ENCODE measurements at regions not wholly inside any gene's neighbourhood (a gene's known extent, or its start where the extent isn't known, plus 50 kb on each side); places are given as distances from the start of the nearest gene placed in this dataset.
"Not testable (repeated sequence)": the region's sequence is repeated elsewhere in the genome, so short reads cannot be mapped to it uniquely, and the experiment has no call there.

DNA sequence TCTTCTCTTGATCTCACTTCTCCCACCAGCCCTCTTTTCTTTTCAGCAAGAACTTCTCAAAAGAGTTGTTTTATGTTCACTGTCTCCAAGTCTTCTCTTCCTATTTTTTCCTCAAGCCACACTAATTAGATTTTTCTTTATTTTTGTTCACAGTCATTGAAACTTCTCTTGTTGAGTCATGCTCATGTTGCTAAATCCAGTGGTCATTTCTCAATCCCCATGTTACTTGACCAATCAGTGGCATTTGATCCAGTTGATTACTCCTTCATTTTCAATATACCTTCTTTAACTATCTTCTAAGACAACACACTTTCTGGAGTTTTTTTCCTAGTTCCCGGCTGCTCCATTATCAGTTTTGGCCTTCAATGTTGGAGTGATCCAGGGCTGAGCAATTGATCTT is 103.1 kb upstream of the LSM6 start:
- DNase-seq: no peak

DNA sequence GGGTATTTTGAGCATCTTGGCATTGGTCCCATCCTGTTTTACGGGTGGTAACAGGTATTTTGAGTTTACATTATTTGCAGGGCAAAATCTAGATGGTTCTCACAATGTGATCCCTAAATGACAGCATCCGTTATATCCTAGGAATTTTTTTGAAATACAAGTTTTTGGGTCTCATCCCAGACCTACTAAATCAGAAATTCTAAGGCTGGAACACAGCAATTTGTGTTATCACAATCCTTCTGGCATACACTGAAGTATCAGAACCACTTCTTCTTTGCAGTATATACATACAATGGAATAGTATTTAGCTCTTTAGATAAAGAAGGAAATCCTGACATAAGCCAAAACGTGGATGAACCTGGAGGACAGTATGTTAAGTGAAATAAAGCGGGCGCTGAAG is 104.1 kb upstream of the LSM6 start:
- no peak for DNase-seq

DNA sequence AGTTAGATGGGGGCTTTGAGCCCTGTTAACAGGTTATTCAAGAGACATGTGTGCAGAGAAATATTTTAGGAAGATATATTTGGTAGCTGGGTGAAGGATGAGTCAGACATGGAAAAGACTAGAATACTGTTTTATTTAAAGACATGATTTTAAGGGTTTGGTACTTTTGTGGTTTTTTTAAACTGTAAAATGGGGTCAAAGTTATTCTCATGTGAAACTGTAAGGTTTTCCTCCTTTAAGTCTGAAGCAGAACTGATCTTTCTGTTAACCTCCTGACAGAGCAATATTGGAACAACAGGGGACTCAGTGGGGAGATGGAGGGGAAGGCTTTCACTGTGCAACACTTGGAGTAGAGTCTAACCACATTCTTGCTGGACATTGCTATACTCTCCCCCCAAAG is 112.4 kb upstream of the LSM6 start:
- DNase-seq: no peak

DNA sequence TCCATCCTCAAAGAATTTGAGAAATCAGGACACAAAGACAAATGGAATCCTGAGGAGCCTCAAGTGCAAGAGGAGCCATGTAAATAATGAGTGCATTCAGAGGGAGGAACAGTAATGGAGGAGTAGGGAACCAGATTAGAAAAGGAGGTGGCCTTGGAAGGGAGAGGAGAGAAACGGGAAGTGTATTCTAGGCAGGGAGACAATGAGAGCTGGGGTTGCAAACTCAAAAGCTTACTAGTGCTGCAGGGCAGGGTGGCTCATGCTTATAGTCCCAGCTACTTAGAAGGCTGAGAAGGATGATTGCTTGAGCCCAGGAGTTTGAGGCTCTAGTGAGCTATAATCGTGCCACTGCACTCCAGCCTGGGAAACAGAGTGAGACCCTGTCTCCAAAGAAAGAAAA is 113.2 kb upstream of the LSM6 start:
- DNase-seq: no peak

DNA sequence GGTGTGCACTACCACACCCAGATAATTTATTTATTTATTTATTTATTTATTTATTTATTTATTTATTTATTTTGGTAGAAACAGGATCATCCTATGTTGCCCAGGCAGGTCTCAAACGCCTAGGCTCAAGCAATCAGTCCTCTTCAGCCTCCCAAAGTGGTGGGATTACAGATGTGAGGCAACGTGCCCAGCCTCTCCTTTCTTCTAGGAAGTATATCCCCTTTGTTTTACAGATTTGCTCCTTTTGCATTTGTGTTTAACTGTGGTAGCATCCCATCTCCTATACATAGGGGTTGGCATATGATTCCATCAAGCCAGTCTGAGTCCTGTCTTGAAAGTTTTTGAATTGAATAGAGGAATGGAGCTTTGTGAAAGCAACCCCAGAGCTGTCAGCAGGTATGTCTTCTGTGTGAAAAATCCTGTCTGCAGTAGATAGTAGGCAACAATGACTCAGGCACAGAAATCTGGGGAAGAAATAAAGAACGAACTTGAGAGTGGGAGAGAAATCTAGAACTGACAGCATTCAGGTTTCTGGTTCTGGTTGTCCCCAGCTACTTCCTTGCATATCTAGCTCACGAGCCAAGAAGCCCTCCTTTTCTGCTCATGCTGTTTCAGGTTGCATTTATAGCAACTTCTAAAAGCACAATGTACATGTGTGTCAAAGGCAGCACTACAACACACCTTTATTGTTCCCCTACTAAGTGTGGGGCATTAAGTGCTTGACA is 113.7 kb upstream of the LSM6 start:
- DNase-seq: no peak

DNA sequence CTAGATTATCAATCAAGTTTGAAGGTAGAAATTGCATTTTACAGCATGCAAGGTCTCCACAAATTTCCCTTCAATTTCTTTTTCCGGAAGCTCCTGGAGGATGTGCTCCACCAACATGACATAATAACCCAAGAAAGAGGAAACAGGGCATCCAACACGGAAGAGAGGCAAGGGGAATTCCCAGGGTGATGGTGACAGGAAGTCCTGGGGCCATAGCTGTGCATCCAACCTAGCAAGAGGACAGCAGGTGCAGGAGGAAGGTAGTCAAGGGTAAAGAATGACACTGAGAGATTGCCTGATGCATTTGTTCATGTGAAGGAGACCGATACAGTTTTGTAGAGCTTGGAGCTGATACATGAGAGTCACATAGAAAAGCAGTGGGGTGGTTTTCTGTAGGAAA is 115.7 kb upstream of the LSM6 start:
- no peak for DNase-seq

DNA sequence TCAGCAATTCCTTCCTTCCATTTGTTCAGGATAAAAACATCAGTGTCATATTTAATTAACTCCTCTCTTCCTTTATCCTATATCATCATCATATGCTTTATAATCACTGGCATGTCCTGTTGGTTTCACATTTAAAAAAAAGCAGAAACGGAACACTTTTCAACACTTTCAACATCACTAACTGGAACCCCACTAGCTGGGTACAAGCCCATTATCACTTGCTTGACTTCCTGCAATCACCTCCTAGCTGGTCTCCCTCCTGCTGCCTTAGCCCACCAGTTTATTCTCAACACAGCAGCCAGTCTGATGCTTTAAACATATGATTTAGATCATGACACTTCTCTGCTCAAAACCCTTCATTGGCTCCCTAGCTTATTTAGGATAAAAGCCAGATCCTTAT is 116.4 kb upstream of the LSM6 start:
- no peak for DNase-seq

DNA sequence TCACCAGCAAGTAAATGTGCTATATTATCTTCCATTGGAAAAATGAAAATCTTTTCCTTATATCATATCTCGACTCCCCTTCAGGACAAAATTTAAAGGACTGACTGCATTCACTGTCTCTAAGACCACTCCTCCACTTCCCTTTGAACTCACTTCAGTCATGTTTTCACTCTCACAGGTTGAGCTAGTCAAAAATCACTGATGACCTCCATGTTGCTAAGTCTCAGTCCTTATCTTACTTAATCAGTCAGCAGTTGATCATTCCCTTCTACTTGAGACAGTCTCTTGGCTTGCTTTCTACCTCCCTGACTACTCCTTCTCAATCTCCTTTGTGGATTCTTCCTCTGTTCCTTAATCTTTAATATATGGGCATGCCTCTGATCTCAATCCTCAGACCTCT is 117.0 kb upstream of the LSM6 start:
- DNase-seq: no peak

DNA sequence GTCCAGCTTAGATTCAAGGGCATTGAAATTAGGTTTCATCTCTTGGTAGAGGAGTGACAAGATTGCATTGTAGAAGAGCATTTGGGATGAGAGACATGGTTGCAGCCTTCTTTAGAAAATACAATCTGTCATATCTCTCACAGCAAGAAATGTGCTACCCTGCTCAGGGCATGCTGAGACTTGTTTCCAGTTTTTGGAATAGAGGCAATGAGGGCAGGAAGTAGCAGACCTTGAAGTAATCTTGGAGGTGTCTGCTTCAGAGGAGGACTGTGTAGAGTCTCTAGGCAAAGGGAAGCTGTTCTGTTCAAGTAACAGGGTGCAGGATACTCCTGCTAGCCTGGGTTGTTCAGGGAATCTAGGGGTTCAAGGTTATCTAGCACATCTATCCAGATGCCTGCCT is 116.1 kb upstream of the ZNF827 start:
- DNase-seq: no peak

DNA sequence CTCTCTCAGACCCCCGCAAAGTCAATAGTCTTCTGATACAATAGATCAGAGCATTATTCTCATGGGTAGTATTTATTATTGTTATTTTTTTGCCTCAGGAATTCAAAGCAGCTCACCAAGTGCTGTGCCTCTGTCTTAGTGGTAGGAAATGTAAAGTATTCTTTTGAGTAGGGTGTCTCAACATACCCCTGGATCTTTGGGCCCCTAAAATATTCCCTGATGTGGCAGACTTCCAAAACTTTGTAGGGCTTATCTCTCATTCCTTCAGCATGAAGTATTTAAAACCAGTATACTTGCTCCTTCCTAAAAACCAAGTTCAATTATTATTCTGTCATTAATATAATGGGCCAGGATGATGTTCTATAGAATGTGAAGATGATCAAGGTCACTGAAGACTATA is 115.3 kb upstream of the ZNF827 start:
- no peak for DNase-seq

DNA sequence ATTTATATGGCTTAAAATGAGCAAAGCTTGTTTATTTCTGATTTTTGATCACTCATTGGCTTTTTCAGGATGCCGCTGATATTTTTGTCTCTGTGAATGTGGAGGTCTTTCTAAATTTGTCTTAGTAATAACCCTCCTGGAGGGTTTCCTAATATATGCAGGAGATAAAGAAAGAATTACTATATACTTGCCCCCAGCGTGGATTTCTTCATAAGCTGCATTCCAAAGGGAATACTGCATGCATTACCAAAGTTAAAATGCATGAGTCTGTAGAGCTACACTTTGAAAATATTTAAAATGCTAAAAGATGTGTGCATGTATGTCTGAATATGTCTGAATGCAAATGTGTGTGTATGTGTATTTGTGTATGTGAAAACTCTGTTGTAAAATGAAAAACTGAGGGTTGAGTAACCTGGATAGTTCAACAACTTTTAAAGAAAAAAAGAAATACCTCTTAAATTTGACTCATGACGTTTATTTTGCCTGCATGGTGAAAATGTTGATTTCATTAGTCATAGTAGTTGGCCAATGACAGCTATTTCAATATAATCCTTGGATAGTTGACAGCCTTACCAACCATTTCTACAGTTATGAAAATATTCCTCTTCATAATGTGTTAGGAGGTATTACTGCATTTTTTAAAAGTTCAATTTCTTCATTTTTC is 113.2 kb upstream of the ZNF827 start:
- no peak for DNase-seq

DNA sequence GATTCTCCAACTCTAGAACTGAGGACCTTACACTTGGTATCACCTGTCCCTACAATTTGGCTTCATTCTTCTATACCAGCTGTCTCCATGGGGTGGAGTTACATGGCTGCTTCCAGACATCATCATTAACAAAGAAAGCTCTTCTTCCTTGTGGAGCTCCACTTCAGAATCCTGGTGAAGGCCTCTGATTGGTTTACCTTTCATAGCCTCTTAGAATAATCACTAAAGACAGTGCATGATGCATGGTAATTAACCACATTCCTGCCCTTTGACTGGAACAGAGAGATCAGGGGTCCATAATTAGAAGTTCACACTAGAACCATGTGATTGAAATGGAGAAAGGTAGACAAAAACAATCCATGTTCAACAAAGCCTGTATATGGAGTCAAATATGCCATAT is 112.6 kb upstream of the ZNF827 start:
- no peak for DNase-seq

DNA sequence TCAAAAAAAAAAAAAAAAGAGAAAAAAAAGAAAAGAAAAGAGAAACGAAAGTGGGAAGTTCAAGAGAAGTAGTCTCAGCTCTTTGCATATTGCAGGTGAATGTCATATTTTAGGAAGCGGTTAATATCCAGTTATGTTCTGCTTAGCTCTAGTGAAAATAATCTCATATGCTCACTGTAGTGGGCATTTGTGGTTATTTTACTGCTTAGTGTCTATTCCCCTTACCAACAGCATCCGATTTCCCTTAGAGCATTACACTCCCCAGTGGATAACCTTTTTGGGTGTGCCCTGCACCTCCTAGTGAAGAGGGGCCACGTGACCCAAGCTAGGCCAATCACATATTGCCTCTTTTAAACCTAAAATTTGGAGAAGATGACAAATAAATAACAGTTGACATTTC is 111.2 kb upstream of the ZNF827 start:
- DNase-seq: no peak

DNA sequence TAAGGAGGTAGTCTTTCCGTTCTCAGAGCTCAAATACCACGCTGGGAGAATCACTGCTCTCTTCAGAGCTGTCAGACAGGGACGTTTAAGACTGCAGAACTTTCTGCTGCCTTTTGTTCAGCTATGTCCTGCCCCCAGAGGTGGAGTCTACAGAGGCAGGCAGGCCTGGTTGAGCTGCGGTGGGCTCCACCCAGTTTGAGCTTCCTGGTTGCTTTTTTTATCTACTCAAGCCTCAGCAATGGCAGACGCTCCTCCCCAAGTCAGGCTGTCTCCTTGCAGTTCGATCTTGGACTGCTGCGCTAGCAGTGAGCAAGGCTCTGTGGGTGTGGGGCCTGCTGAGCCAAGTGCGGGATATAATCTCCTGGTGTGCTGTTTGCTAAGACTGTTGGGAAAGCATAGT is 109.1 kb upstream of the ZNF827 start:
- DNase-seq: not testable (repeated sequence)

DNA sequence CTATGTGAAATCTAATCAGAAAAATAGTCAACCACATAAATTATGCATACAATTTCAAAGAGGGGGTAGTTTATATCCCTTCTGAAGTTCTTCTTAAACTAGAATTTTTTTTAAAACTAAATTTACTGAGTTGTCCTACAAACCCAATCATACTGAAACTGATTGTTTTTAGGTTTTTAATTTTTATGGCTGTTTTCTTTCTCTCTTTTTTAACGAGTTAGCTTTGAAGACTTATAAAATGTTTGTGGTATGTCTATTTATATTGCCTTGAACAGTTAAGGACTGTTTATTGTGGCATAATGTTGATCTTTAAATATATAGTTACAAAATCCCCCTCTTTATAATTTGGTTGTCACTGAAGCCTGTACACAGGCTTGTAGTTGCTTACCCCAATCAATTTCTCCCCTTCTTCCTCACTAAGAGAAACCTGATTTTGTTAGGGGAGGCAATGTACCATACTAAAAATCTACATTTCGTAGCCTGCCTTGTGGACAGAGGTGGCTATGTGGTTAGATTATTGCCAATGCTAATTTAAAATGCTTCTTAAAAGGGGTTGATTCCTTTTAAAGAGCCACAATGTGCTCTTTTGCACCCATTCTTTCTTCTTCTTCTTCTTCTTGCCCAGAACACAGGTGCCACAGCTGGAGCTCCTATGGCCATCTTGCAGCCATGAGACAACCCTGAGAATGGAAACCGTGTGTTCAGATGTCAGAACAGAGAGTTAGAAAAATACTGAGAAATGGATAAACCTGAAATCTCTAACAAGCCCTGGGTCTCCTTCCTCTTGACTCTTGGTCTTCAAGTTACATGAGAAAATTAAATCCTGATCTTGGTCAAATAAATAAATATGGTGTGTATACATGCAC is 102.7 kb upstream of the ZNF827 start:
- no peak for DNase-seq

DNA sequence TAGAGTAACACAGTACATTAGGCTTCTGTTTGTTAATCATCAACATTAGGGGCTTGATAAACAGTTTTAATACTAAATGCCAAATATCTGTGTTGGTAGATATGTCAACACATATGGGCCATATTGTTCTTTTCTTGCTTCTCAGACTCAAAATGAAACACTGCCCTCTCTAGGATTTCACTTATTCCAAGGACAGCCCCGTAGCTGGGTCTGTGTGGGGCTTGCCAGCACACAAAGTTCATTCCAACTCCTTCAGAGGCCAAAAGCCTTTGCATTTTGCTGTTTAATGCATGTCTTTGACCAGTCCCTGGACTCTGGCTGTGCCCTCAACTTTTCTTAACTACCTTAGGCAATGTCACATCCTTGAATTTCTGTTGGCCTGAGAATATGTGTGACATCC is 102.0 kb upstream of the ZNF827 start:
- no peak for DNase-seq

DNA sequence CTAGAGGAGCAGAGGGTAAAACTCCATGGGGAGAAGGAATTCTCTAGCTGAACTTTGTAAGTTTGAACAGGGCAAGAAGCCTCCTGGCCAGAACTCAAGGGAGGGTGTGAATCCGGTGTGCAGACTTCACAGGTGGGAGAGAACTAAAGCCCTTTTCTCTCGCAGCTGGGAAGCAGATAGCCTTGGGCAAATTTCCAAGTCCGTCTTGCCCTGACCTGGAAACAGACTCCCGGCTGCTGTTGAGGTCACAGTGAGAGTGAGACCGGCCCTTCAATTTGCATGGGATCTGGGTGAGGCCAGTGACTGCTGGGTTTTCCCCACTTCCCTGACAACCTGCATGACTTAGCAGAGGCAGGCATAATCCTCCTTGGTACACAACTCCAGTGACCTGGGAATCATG is 94.5 kb upstream of the ZNF827 start:
- DNase-seq: no peak

DNA sequence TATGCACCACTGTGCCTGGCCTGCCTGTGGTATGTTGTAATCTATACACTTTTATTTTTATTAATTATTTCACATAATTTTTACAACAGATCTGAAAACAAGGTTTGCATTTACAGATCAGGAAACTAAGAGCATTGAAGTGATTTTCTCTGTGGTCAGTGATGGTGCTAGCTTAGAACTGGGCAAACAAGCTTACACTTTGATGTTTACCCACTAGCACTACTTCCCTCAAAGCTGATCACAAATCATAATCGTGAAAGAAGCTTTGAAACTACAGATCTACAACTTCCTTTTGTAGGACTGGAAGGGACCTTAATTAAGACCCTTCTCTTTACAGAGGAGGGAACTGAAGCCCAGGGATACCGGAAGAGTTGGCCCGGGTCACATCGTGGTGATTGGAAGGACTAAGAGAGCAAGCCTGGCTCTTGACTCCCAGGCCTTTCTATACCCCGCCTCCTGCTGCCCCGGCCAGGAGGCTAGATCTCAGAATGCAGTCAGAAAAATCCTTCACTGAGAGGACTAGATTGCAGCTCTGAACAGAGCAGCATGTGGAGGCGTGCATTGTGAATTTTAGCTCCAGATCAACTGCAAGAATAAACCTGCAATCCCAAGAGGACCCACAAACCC is 93.7 kb upstream of the ZNF827 start:
- no peak for DNase-seq

DNA sequence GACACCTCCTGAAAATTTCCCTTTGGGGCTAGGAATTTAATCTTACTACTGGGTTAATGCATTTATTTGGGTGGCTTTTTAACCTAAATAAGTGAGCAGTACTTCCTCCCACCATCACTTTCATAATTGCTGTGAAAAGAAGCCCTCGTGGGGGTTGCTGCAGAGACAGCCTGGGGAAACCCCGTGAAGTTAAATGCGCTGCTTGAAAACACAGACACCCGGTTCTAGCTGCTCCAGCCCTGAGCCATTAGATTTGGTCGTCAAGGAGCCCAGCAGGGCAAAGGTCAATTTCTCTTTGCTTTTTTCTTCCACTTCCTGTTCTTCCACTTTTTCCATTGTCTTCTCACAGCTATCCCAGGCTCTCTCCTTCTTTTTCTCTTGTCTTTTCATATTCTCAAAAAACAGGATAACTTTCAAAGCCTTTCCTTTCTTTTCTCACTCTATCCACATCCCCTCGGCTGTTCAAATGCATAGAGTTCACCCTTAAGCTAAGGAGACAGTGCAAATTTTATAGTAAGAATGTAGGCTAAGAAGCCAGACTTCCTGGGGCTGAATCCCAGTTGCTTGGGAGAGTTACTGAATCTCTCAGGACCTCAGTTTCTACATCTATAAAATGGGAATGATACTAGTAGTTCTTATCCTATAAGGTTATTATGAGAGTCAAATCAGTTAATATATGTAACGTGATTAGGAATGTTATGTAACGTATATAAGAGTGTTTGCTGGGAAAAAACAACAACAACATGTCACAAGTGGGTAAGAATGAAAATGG is 91.5 kb upstream of the ZNF827 start:
- no peak for DNase-seq

DNA sequence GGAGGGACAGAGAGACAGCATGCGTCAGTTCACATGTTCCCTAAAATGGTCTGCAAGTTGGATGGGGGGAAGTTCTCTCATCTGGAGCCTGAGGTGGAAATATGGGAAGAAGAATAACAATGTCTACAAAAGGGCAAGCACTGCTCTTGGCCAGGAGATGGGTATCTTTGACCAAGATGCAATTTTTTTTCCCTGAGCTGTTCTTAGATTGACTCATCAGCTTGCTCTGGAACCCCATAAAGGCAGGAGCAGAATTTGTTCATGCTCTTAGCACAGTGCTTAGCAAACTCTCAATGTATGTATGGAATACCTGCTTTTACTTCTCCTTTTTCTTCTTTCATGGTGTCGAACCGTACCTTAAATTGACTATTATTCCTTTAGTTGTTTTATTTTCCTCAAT is 90.5 kb upstream of the ZNF827 start:
- no peak for DNase-seq

DNA sequence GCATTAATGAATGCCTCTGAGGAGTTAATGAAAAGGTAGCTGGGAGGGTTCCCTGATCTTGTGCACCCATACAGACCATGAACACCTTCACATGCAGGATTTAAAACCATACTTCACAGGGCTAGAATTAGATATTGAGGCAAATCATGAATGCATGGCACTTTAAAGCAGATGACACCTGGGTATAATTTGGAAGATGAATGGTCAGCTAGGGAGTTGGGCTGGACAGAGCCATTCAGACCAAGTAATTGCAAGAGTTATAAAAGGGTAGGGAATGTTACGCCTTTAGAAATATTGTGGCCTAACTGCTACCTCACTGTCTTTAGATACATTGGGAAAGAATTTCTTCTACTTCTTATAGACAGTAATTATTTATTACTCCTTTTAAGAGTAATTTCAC is 89.1 kb upstream of the ZNF827 start:
- DNase-seq: no peak

DNA sequence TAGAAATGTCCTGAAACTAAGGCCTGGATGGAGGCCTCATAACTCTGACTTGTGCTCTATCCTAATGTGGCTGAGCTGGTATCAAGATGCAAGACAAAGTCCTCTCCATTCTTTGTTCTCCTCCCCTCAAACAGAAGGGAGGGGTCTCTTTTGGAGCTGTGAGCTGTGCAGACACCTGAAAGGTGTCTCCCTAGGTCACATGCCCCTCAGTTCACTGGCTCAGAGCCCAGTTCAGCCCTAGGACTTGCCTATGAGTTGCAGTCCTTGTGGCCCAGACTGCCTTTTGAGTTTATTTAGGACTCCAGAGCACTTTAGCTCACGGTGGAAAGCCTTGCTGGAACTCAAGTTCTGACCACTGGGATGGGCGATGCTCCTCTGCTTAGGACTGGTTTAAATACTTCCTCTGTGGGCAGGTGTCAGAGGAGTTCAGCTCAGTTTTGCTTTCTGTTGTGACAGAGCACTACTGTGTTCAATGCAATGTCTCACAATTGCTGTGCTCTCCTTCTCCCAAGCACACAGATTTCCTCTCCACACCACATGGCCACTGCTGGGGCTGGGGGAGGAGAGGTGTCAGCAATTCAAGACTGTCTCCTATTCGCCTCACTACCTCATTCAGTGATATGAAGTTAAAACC is 84.8 kb upstream of the ZNF827 start:
- DNase-seq: no peak

Data from AML-193 (cell line).